ENCODE measurements at regions not wholly inside any gene's neighbourhood (a gene's known extent, or its start where the extent isn't known, plus 50 kb on each side); places are given as distances from the start of the nearest gene placed in this dataset. TPM values are rescaled to one million over a fixed set of nuclear protein-coding genes. Genes with fewer than 3 reads are reported as not detected.

- TF ChIP-seq ATF3 (IDR thresholded peaks at IDR 0.05): no peak
- TF ChIP-seq YY1 (IDR thresholded peaks at IDR 0.05): no peak
- TF ChIP-seq HNF4G (IDR thresholded peaks at IDR 0.05): no peak
- no peak for TF ChIP-seq RAD21 (IDR thresholded peaks at IDR 0.05)
- no peak for TF ChIP-seq FOXA1 (IDR thresholded peaks at IDR 0.05)
- TF ChIP-seq HNF4A (conservative IDR thresholded peaks at IDR 0.05): no peak
- TF ChIP-seq ZBTB33 (IDR thresholded peaks at IDR 0.05): no peak
- no peak for TF ChIP-seq RXRA (IDR thresholded peaks at IDR 0.05)
- no peak for TF ChIP-seq GABPA (IDR thresholded peaks at IDR 0.05 in 1 of 2, conservative IDR thresholded peaks at IDR 0.05 in 1 of 2)
- no peak for TF ChIP-seq EGR1 (IDR thresholded peaks at IDR 0.05; ENCODE audit: low read depth in 2 of 2)
- TF ChIP-seq CTCF (IDR thresholded peaks at IDR 0.05; ENCODE audit: low read depth, low read length, missing input control): no peak
- TF ChIP-seq NR2F2 (IDR thresholded peaks at IDR 0.05): no peak
- no peak for TF ChIP-seq FOXA2 (IDR thresholded peaks at IDR 0.05)
- TF ChIP-seq, protein P1, sequence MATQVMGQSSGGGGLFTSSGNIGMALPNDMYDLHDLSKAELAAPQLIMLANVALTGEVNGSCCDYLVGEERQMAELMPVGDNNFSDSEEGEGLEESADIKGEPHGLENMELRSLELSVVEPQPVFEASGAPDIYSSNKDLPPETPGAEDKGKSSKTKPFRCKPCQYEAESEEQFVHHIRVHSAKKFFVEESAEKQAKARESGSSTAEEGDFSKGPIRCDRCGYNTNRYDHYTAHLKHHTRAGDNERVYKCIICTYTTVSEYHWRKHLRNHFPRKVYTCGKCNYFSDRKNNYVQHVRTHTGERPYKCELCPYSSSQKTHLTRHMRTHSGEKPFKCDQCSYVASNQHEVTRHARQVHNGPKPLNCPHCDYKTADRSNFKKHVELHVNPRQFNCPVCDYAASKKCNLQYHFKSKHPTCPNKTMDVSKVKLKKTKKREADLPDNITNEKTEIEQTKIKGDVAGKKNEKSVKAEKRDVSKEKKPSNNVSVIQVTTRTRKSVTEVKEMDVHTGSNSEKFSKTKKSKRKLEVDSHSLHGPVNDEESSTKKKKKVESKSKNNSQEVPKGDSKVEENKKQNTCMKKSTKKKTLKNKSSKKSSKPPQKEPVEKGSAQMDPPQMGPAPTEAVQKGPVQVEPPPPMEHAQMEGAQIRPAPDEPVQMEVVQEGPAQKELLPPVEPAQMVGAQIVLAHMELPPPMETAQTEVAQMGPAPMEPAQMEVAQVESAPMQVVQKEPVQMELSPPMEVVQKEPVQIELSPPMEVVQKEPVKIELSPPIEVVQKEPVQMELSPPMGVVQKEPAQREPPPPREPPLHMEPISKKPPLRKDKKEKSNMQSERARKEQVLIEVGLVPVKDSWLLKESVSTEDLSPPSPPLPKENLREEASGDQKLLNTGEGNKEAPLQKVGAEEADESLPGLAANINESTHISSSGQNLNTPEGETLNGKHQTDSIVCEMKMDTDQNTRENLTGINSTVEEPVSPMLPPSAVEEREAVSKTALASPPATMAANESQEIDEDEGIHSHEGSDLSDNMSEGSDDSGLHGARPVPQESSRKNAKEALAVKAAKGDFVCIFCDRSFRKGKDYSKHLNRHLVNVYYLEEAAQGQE (IDR thresholded peaks at IDR 0.05): no peak
- Histone ChIP-seq H3K27ac (ENCODE audit: low read depth in 1 of 2, low read length in 2 of 2) (no peak overlapping the region), H3K4me3 (ENCODE audit: low read depth in 1 of 3, low read length in 3 of 3) (no peak overlapping the region), H3K36me3 (ENCODE audit: control insufficient read depth in 4 of 4, insufficient read depth in 3 of 4, low read depth in 1 of 4, low read length in 3 of 4) (no peaks in the 10 kb centered on the region), H3K27me3 (ENCODE audit: control insufficient read depth in 4 of 4, insufficient read depth in 4 of 4, low read length in 3 of 4) (no peaks in the 10 kb centered on the region), H3K9me3 (ENCODE audit: control insufficient read depth in 4 of 4, low read length in 3 of 4) (no peaks in the 10 kb centered on the region), H3K9ac (ENCODE audit: low read depth in 1 of 2, low read length in 2 of 2) (no peak overlapping the region), H3K4me1 (ENCODE audit: control insufficient read depth in 4 of 4, insufficient read depth in 4 of 4, low read length in 3 of 4) (no peaks in the 10 kb centered on the region)
- no peak for DNase-seq (ENCODE audit: low spot score)
These were observed 554.3 kb downstream of the DIAPH3 start for GRCh38 chr13:59609421-59609820.

Small RNA genes lying in the stretch of these regions (small RNA-seq; reads per million reads assigned to genes)
- gene AL161423.1 (not detected), gene HMGN2P39 (not detected), gene RNA5SP30 (not detected), gene RNU7-88P (not detected), gene RNY4P29 (not detected)
